NCI-H187 (cell line): ENCODE measurements at regions not wholly inside any gene's neighbourhood (a gene's known extent, or its start where the extent isn't known, plus 50 kb on each side); places are given as distances from the start of the nearest gene placed in this dataset.

ENCODE experiments used
- DNase-seq, 2 experiments: peaks; one replicate each; lab custom pipeline; 2025; lab: John Stamatoyannopoulos, UW

GRCh38 chr14:104425763-104426646 is 153.6 kb upstream of the C14orf180 start:
- DNase-seq: no peak

GRCh38 chr14:104427131-104427851 is 152.3 kb upstream of the C14orf180 start:
- DNase-seq: no peak

GRCh38 chr14:104428333-104428851 is 151.2 kb upstream of the C14orf180 start:
- DNase-seq: no peak

GRCh38 chr14:104428860-104429259 is 150.7 kb upstream of the C14orf180 start:
- DNase-seq: no peak

- no peak for DNase-seq
These were observed 150.2 kb upstream of the C14orf180 start for GRCh38 chr14:104429291-104429861.

- DNase-seq: no peak
These were observed 148.1 kb upstream of the C14orf180 start for GRCh38 chr14:104431351-104431928.

GRCh38 chr14:104431929-104432541 is 147.5 kb upstream of the C14orf180 start:
- DNase-seq: no peak

GRCh38 chr14:104432611-104433231 is 146.8 kb upstream of the C14orf180 start:
- no peak for DNase-seq

- DNase-seq: no peak
These were observed 146.0 kb upstream of the C14orf180 start for GRCh38 chr14:104433401-104434213.

- DNase-seq: no peak
These were observed 145.1 kb upstream of the C14orf180 start for GRCh38 chr14:104434214-104435076.

GRCh38 chr14:104435147-104436046 is 144.2 kb upstream of the C14orf180 start:
- no peak for DNase-seq

- DNase-seq: no peak
These were observed 143.4 kb upstream of the C14orf180 start for GRCh38 chr14:104436047-104436591.

GRCh38 chr14:104436741-104437701 is 142.5 kb upstream of the C14orf180 start:
- DNase-seq: no peak

GRCh38 chr14:104437703-104438102 is 141.9 kb upstream of the C14orf180 start:
- no peak for DNase-seq

- no peak for DNase-seq
These were observed 141.2 kb upstream of the C14orf180 start for GRCh38 chr14:104438166-104438887.

- no peak for DNase-seq
These were observed 139.9 kb upstream of the C14orf180 start for GRCh38 chr14:104439625-104440024.
